Breast epithelium (tissue), 3 donors: ENCODE measurements at regions not wholly inside any gene's neighbourhood (a gene's known extent, or its start where the extent isn't known, plus 50 kb on each side); places are given as distances from the start of the nearest gene placed in this dataset.

Source experiments
- CTCF ChIP-seq, 3 donors: fragments of 450-650 bp; IDR thresholded peaks; one replicate each; pipeline ENCODE4 v1.5.1; 2016 to 2017; ENCODE audit warnings: antibody characterized with exemption in 3 of 3, mild to moderate bottlenecking in 3 of 3, moderate library complexity in 3 of 3
- POLR2A ChIP-seq: fragments of 450-650 bp; IDR thresholded peaks from one replicate; pipeline ENCODE4 v1.6.1; 2016; ENCODE audit warnings: antibody characterized with exemption, mild to moderate bottlenecking, moderate library complexity
- POLR2AphosphoS5 ChIP-seq, 3 donors: sonication (generic); formaldehyde crosslinking; IDR thresholded peaks; one replicate each; pipeline ENCODE4 v1.6.1; 2017; ENCODE audit warnings: antibody characterized with exemption in 3 of 3

GRCh38 chr5:43802119-43802518 lies 199.1 kb downstream of the NNT start:
- TF ChIP-seq CTCF (IDR thresholded peaks at IDR 0.05): no peak
- no peak for TF ChIP-seq POLR2A
- no peak for TF ChIP-seq POLR2AphosphoS5 (IDR thresholded peaks at IDR 0.05)
